CD14-positive monocyte (primary cell): ENCODE measurements at regions not wholly inside any gene's neighbourhood (a gene's known extent, or its start where the extent isn't known, plus 50 kb on each side); places are given as distances from the start of the nearest gene placed in this dataset.

ENCODE experiments used
- DNase-seq, 3 donors: peaks; one replicate each; pipeline ENCODE4 v3.0.0-alpha.2; 2011 to 2022
- H2AFZ ChIP-seq: 2 replicates; pipeline ENCODE4 v1.6.0; 2012; ENCODE audit warnings: mild to moderate bottlenecking, low read depth, low read length, inconsistent platforms; ENCODE audit not compliant: insufficient read depth, poor library complexity, severe bottlenecking
- H3K27ac ChIP-seq, 2 donors: 1 replicate in 1 of 2; 2 replicates in 1 of 2; pipeline ENCODE4 v1.5.1; 2012 to 2013; ENCODE audit warnings: low read length in 2 of 2, control low read depth in 1 of 2, inconsistent platforms in 1 of 2, low read depth in 1 of 2, mild to moderate bottlenecking in 1 of 2
- H3K27me3 ChIP-seq, 2 donors: one replicate each; pipeline versions ENCODE4 v1.6.0 to v1.6.1; 2011 to 2013; ENCODE audit warnings: low read length in 2 of 2; ENCODE audit not compliant: control insufficient read depth in 2 of 2, insufficient read depth in 2 of 2
- H3K36me3 ChIP-seq, 2 donors: replicated peaks in 1 of 2; 1 replicate in 1 of 2; 2 replicates in 1 of 2; pipeline versions ENCODE4 v1.5.1 to v1.6.1; 2012 to 2013; ENCODE audit warnings: low read length in 2 of 2, control low read depth in 1 of 2, inconsistent platforms in 1 of 2, mild to moderate bottlenecking in 1 of 2; ENCODE audit not compliant: insufficient read depth in 2 of 2, control insufficient read depth in 1 of 2
- H3K4me1 ChIP-seq, 2 donors: 1 replicate in 1 of 2; 2 replicates in 1 of 2; pipeline versions ENCODE4 v1.5.1 to v1.6.1; 2012 to 2013; ENCODE audit warnings: low read length in 2 of 2, control low read depth in 1 of 2, inconsistent platforms in 1 of 2, mild to moderate bottlenecking in 1 of 2, moderate library complexity in 1 of 2; ENCODE audit not compliant: insufficient read depth in 2 of 2, control insufficient read depth in 1 of 2
- H3K4me2 ChIP-seq: replicated peaks from 2 replicates; pipeline ENCODE3; 2012; ENCODE audit warnings: low read length, moderate library complexity, mild to moderate bottlenecking; ENCODE audit not compliant: poor library complexity, severe bottlenecking; ENCODE audit errors: extremely low read depth
- H3K4me3 ChIP-seq, 3 experiments: fragments of 200-600 bp in 1 of 3; sonication (generic) in 1 of 3; replicated peaks in 1 of 3; 1 replicate in 2 of 3; 2 replicates in 1 of 3; pipeline ENCODE4 v1.5.1; 2011 to 2013; ENCODE audit warnings: low read length in 3 of 3, mild to moderate bottlenecking in 3 of 3, control low read depth in 2 of 3, low read depth in 2 of 3, inconsistent platforms in 1 of 3, moderate library complexity in 1 of 3
- H3K79me2 ChIP-seq: 2 replicates; pipeline ENCODE4 v1.6.0; 2012; ENCODE audit warnings: mild to moderate bottlenecking, control low read depth, inconsistent platforms, low read length, moderate library complexity; ENCODE audit not compliant: insufficient read depth
- H3K9ac ChIP-seq: 2 replicates; pipeline ENCODE4 v1.6.0; 2017; ENCODE audit warnings: low read length, mild to moderate bottlenecking; ENCODE audit not compliant: insufficient read depth, poor library complexity, severe bottlenecking
- H3K9me3 ChIP-seq, 2 donors: replicated peaks in 1 of 2; 1 replicate in 1 of 2; 2 replicates in 1 of 2; pipeline versions ENCODE4 v1.5.1 to v1.6.1; 2012 to 2013; ENCODE audit warnings: low read length in 2 of 2, control low read depth in 1 of 2; ENCODE audit not compliant: control insufficient read depth in 1 of 2, insufficient read depth in 1 of 2
- H4K20me1 ChIP-seq: 2 replicates; pipeline ENCODE4 v1.6.0; 2012; ENCODE audit warnings: mild to moderate bottlenecking, low read length, control low read depth, moderate library complexity; ENCODE audit not compliant: insufficient read depth
- H3K27ac Mint-ChIP-seq, 7 donors: one replicate each; pipeline ENCODE4 v1.8.0; 2020; ENCODE audit warnings: mild to moderate bottlenecking in 7 of 7, mixed read lengths in 7 of 7, moderate library complexity in 6 of 7, inconsistent platforms in 2 of 7
- H3K27me3 Mint-ChIP-seq, 3 donors: one replicate each; pipeline ENCODE4 v1.8.0; 2021 to 2022; ENCODE audit warnings: low read depth in 3 of 3, mild to moderate bottlenecking in 3 of 3, mixed read lengths in 3 of 3, moderate library complexity in 3 of 3, inconsistent platforms in 1 of 3
- H3K36me3 Mint-ChIP-seq, 2 donors: one replicate each; pipeline ENCODE4 v1.8.0; 2020; ENCODE audit warnings: mixed read lengths in 2 of 2, inconsistent platforms in 1 of 2, mild to moderate bottlenecking in 1 of 2
- H3K4me1 Mint-ChIP-seq: one replicate; pipeline ENCODE4 v1.8.0; 2020; ENCODE audit warnings: mild to moderate bottlenecking, mixed read lengths
- H3K4me3 Mint-ChIP-seq, 2 donors: one replicate each; pipeline ENCODE4 v1.8.0; 2020; ENCODE audit warnings: mild to moderate bottlenecking in 2 of 2, mixed read lengths in 2 of 2, moderate library complexity in 1 of 2
- H3K9me3 Mint-ChIP-seq, 7 donors: one replicate each; pipeline ENCODE4 v1.8.0; 2020 to 2022; ENCODE audit warnings: mixed read lengths in 7 of 7, mild to moderate bottlenecking in 6 of 7, moderate library complexity in 6 of 7, inconsistent platforms in 2 of 7
- WGBS: methylation state at CpG from one replicate; pipeline ENCODE4 v1.1.5; 2013; ENCODE audit warnings: missing lambda C conversion rate; ENCODE audit not compliant: insufficient coverage; 5-methylcytosine and 5-hydroxymethylcytosine counted together
- intact Hi-C, 2 donors: fragments of 100-400 bp; cut with micrococcal nuclease; formaldehyde crosslinking; loops; one replicate each; pipeline versions ENCODE4 v1.15.0 to v1.15.1; 2023
- TF ChIP-seq, protein P1 (sequence below): fragments of 200-600 bp; IDR thresholded peaks from one replicate; pipeline ENCODE4 v1.8.0; 2022; ENCODE audit warnings: antibody characterized with exemption, mild to moderate bottlenecking

GRCh38 chr9:91486699-91487497, 63.3 kb upstream of the NFIL3 start:
- intact Hi-C loops, result no loop called here
- Histone ChIP-seq H3K4me3 (no peak overlapping the region), H3K4me2 (no peak overlapping the region), H3K4me1 (no peaks in the 10 kb centered on the region), H3K27ac (no peak overlapping the region), H3K36me3 (no peaks in the 10 kb centered on the region), H2AFZ (no peak overlapping the region), H4K20me1 (no peaks in the 10 kb centered on the region), H3K9ac (no peak overlapping the region), H3K27me3 (peaks cover 0 to 2% of the 10 kb centered on the region in 2 donors), H3K9me3 (no peaks in the 10 kb centered on the region), H3K79me2 (no peaks in the 10 kb centered on the region)
- WGBS, result 93% methylated on average over 3 of the region's 6 CpGs
- Mint-ChIP-seq H3K4me3 (no peak overlapping the region), H3K4me1 (no peaks in the 10 kb centered on the region), H3K27me3 (peaks cover 1 to 4% (median 2%) of the 10 kb centered on the region in 3 donors), H3K36me3 (no peaks in the 10 kb centered on the region), H3K27ac (no peak overlapping the region), H3K9me3 (peaks cover 0 to 8% (median 0%) of the 10 kb centered on the region in 7 donors)
- TF ChIP-seq, protein P1, sequence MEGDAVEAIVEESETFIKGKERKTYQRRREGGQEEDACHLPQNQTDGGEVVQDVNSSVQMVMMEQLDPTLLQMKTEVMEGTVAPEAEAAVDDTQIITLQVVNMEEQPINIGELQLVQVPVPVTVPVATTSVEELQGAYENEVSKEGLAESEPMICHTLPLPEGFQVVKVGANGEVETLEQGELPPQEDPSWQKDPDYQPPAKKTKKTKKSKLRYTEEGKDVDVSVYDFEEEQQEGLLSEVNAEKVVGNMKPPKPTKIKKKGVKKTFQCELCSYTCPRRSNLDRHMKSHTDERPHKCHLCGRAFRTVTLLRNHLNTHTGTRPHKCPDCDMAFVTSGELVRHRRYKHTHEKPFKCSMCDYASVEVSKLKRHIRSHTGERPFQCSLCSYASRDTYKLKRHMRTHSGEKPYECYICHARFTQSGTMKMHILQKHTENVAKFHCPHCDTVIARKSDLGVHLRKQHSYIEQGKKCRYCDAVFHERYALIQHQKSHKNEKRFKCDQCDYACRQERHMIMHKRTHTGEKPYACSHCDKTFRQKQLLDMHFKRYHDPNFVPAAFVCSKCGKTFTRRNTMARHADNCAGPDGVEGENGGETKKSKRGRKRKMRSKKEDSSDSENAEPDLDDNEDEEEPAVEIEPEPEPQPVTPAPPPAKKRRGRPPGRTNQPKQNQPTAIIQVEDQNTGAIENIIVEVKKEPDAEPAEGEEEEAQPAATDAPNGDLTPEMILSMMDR, result no peak
- no peak for DNase-seq

DNA sequence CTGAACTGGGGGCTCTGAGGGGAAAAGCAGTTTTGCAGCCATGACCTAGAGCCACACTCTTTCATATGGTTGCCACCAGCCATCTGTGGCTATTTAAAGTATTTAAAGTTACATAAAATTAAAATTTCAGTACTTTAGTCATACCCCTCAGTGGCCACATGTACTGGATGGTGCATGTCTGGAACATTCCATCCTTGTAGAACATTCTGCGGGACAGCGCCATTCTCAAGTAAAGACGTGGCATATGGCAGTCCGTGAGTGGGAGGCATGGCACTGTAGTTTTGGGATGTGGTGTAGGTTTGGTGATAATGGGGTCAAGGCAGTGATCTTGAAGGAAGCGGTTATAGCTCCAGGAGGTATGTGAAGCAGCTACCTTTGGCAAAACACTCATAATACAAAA, 61.4 kb upstream of the NFIL3 start:
- no peaks in the 10 kb centered on the region for H3K9me3 ChIP-seq
- H3K4me2 ChIP-seq, result no peak overlapping the region
- no peaks in the 10 kb centered on the region for H3K79me2 ChIP-seq
- H3K4me1 Mint-ChIP-seq, result no peaks in the 10 kb centered on the region
- no peak for DNase-seq
- no peaks in the 10 kb centered on the region for H3K36me3 ChIP-seq
- no peak overlapping the region for H2AFZ ChIP-seq
- 100% methylated on average over 3 of the region's 5 CpGs for WGBS
- H3K27ac ChIP-seq, result no peak overlapping the region
- H3K27ac Mint-ChIP-seq, result no peak overlapping the region
- H3K9me3 Mint-ChIP-seq, result peaks cover 0 to 8% (median 0%) of the 10 kb centered on the region in 7 donors
- peaks cover 2 to 4% (median 2%) of the 10 kb centered on the region in 3 donors for H3K27me3 Mint-ChIP-seq
- H3K27me3 ChIP-seq, result peaks cover 2% of the 10 kb centered on the region in 2 donors
- H3K4me3 ChIP-seq, result no peak overlapping the region
- no peaks in the 10 kb centered on the region for H3K4me1 ChIP-seq
- H3K36me3 Mint-ChIP-seq, result no peaks in the 10 kb centered on the region
- no peak overlapping the region for H3K9ac ChIP-seq
- TF ChIP-seq, protein P1, result no peak
- intact Hi-C loops, result no loop called here
- no peak overlapping the region for H3K4me3 Mint-ChIP-seq
- H4K20me1 ChIP-seq, result no peaks in the 10 kb centered on the region
